Neutrophil (primary cell): ENCODE measurements at regions not wholly inside any gene's neighbourhood (a gene's known extent, or its start where the extent isn't known, plus 50 kb on each side); places are given as distances from the start of the nearest gene placed in this dataset.

Experiments
- H3K27ac ChIP-seq: fragments of 200-600 bp; sonication (generic); 2 replicates; pipeline ENCODE4 v1.5.1; 2016; ENCODE audit warnings: mild to moderate bottlenecking, moderate library complexity
- H3K27me3 ChIP-seq: fragments of 200-600 bp; sonication (generic); 2 replicates; pipeline ENCODE4 v1.6.0; 2016; ENCODE audit warnings: mild to moderate bottlenecking
- H3K36me3 ChIP-seq: fragments of 200-600 bp; sonication (generic); 2 replicates; pipeline ENCODE4 v1.5.1; 2017
- H3K4me1 ChIP-seq, 2 experiments: fragments of 200-600 bp in 1 of 2; sonication (generic) in 1 of 2; 1 replicate in 1 of 2; 2 replicates in 1 of 2; pipeline versions ENCODE4 v1.5.1 to v1.6.1; 2013 to 2016; ENCODE audit warnings: low read depth in 1 of 2, low read length in 1 of 2, mild to moderate bottlenecking in 1 of 2, moderate library complexity in 1 of 2; ENCODE audit not compliant: control insufficient read depth in 1 of 2, insufficient read depth in 1 of 2
- H3K4me3 ChIP-seq, 2 experiments: fragments of 200-600 bp in 1 of 2; sonication (generic) in 1 of 2; 1 replicate in 1 of 2; 2 replicates in 1 of 2; pipeline ENCODE4 v1.5.1; 2013 to 2016; ENCODE audit warnings: low read depth in 1 of 2, low read length in 1 of 2, mild to moderate bottlenecking in 1 of 2, moderate library complexity in 1 of 2
- H3K9me3 ChIP-seq: fragments of 200-600 bp; sonication (generic); 2 replicates; pipeline ENCODE4 v1.5.1; 2016
- CTCF ChIP-seq: fragments of 200-600 bp; sonication (generic); IDR thresholded peaks from 2 replicates; pipeline ENCODE4 v1.5.1; 2016; ENCODE audit warnings: antibody characterized with exemption

- TF ChIP-seq CTCF = no peak
- Histone ChIP-seq H3K4me1 (no peaks in the 10 kb centered on the region), H3K4me3 (no peak overlapping the region), H3K27ac (no peak overlapping the region), H3K27me3 (no peaks in the 10 kb centered on the region), H3K9me3 (no peaks in the 10 kb centered on the region), H3K36me3 (no peaks in the 10 kb centered on the region)
Measured at GRCh38 chr20:22921595-22922421, 113.3 kb upstream of the SSTR4 start.

GRCh38 chr20:22922987-22923386 is 112.1 kb upstream of the SSTR4 start:
- Histone ChIP-seq H3K27ac (no peak overlapping the region), H3K36me3 (no peaks in the 10 kb centered on the region), H3K4me3 (no peak overlapping the region), H3K27me3 (no peaks in the 10 kb centered on the region), H3K9me3 (no peaks in the 10 kb centered on the region), H3K4me1 (no peaks in the 10 kb centered on the region)
- no peak for TF ChIP-seq CTCF

GRCh38 chr20:22924046-22924737 is 110.9 kb upstream of the SSTR4 start:
- Histone ChIP-seq H3K4me3 (no peak overlapping the region), H3K36me3 (no peaks in the 10 kb centered on the region), H3K27ac (no peak overlapping the region), H3K4me1 (no peaks in the 10 kb centered on the region), H3K27me3 (no peaks in the 10 kb centered on the region), H3K9me3 (no peaks in the 10 kb centered on the region)
- no peak for TF ChIP-seq CTCF

- Histone ChIP-seq H3K27ac (no peak overlapping the region), H3K27me3 (no peaks in the 10 kb centered on the region), H3K4me1 (no peaks in the 10 kb centered on the region), H3K36me3 (no peaks in the 10 kb centered on the region), H3K4me3 (no peak overlapping the region), H3K9me3 (no peaks in the 10 kb centered on the region)
- TF ChIP-seq CTCF = no peak
Measured at GRCh38 chr20:22924949-22925612, 110.0 kb upstream of the SSTR4 start.

- Histone ChIP-seq H3K9me3 (no peaks in the 10 kb centered on the region), H3K4me3 (no peak overlapping the region), H3K27ac (no peak overlapping the region), H3K4me1 (no peaks in the 10 kb centered on the region), H3K36me3 (no peaks in the 10 kb centered on the region), H3K27me3 (no peaks in the 10 kb centered on the region)
- TF ChIP-seq CTCF = no peak
Measured at GRCh38 chr20:22925613-22925983, 109.5 kb upstream of the SSTR4 start.
